ENCODE measurements at regions not wholly inside any gene's neighbourhood (a gene's known extent, or its start where the extent isn't known, plus 50 kb on each side); places are given as distances from the start of the nearest gene placed in this dataset.

GRCh38 chr6:98137391-98137790 is 697.0 kb upstream of the POU3F2 start:
- no peaks in the 10 kb centered on the region for H3K9me3 ChIP-seq
- H2AFZ ChIP-seq (ENCODE audit: low read depth): no peak overlapping the region
- H3K4me3 ChIP-seq (ENCODE audit: low read depth in 2 of 2, low read length in 1 of 2): no peak overlapping the region
- H3K27ac ChIP-seq (ENCODE audit: low read depth in 2 of 2, low read length in 1 of 2): no peak overlapping the region
- H3K79me2 ChIP-seq (ENCODE audit: insufficient read depth): no peaks in the 10 kb centered on the region
- ChIA-PET POLR2A (no interaction called here), CTCF (no interaction called here)
- no peak for DNase-seq
- WGBS (ENCODE audit: low lambda C conversion rate): 6% methylated on average over 1 of the region's 1 CpG
- no peak overlapping the region for H3K9ac ChIP-seq
- H3K9me2 ChIP-seq: no peaks in the 10 kb centered on the region
- H4K20me1 ChIP-seq (ENCODE audit: insufficient read depth): no peaks in the 10 kb centered on the region
- H3K36me3 ChIP-seq (replicated peaks in 1 of 2; ENCODE audit: control insufficient read depth in 1 of 2, insufficient read depth in 2 of 2, low read length in 1 of 2): no peaks in the 10 kb centered on the region
- no peak overlapping the region for H3K4me2 ChIP-seq
- H3K4me1 ChIP-seq (ENCODE audit: control insufficient read depth in 1 of 2, insufficient read depth in 2 of 2, low read depth in 1 of 2, low read length in 1 of 2): no peaks in the 10 kb centered on the region
- no peaks in the 10 kb centered on the region for H3F3A ChIP-seq (replicated peaks; ENCODE audit: insufficient read depth)
- no peak for TF ChIP-seq FOSL2 (IDR thresholded peaks at IDR 0.05; ENCODE audit: borderline replicate concordance, low read depth)
- no peak for TF ChIP-seq USF2 (IDR thresholded peaks at IDR 0.05; ENCODE audit: borderline replicate concordance, low read depth, low read length)
- no peak for TF ChIP-seq SIN3A (IDR thresholded peaks at IDR 0.05; ENCODE audit: borderline replicate concordance, low read depth, low read length)
- TF ChIP-seq MXI1 (IDR thresholded peaks at IDR 0.05; ENCODE audit: low read depth, low read length): no peak
- no peak for TF ChIP-seq REST (IDR thresholded peaks at IDR 0.05; ENCODE audit: low read depth, low read length)
- no peak for TF ChIP-seq POLR2AphosphoS5 (IDR thresholded peaks at IDR 0.05; ENCODE audit: low read depth, low read length)
- no peak for TF ChIP-seq RFX5 (IDR thresholded peaks at IDR 0.05; ENCODE audit: low read length)
- no peak for TF ChIP-seq GATA2 (CRISPR knock-in tag; IDR thresholded peaks at IDR 0.05)
- TF ChIP-seq MEF2A (IDR thresholded peaks at IDR 0.05; ENCODE audit: borderline replicate concordance, low read depth): no peak
- no peak for TF ChIP-seq EZH2phosphoT487 (IDR thresholded peaks at IDR 0.05; ENCODE audit: borderline replicate concordance, low read depth)
- no peak for TF ChIP-seq ELF1 (IDR thresholded peaks at IDR 0.05)
- TF ChIP-seq JUND (IDR thresholded peaks at IDR 0.05): no peak
- TF ChIP-seq, protein P1, sequence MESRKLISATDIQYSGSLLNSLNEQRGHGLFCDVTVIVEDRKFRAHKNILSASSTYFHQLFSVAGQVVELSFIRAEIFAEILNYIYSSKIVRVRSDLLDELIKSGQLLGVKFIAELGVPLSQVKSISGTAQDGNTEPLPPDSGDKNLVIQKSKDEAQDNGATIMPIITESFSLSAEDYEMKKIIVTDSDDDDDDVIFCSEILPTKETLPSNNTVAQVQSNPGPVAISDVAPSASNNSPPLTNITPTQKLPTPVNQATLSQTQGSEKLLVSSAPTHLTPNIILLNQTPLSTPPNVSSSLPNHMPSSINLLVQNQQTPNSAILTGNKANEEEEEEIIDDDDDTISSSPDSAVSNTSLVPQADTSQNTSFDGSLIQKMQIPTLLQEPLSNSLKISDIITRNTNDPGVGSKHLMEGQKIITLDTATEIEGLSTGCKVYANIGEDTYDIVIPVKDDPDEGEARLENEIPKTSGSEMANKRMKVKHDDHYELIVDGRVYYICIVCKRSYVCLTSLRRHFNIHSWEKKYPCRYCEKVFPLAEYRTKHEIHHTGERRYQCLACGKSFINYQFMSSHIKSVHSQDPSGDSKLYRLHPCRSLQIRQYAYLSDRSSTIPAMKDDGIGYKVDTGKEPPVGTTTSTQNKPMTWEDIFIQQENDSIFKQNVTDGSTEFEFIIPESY (IDR thresholded peaks at IDR 0.05; ENCODE audit: borderline replicate concordance, low read depth): no peak
- no peak for TF ChIP-seq SMC3 (IDR thresholded peaks at IDR 0.05; ENCODE audit: low read depth, low read length)
- TF ChIP-seq NFIC (IDR thresholded peaks at IDR 0.05; ENCODE audit: borderline replicate concordance): no peak
- no peaks in the 10 kb centered on the region for H3K27me3 ChIP-seq (ENCODE audit: insufficient read depth)
